ENCODE measurements at regions not wholly inside any gene's neighbourhood (a gene's known extent, or its start where the extent isn't known, plus 50 kb on each side); places are given as distances from the start of the nearest gene placed in this dataset.
"Not testable (repeated sequence)": the region's sequence is repeated elsewhere in the genome, so short reads cannot be mapped to it uniquely, and the experiment has no call there.

DNA sequence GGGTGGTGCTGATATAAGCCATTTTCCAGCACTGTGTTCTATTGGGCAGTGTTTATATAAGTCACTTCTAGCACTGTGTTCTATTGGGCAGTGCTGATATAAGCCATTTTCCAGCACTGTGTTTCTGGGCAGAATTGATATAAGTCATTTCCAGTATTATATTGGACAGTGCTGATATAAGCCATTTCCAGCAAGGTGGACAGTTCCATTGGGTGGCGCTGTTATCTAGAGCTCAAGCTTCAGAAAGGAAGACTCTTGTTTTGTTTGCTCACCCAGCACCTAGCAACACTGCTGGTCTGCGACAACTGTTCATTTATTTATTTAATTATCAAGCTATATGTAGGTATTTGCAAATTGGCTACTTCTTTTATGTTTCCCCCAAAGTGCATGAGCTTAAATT lies 690.3 kb downstream of the AACS start:
- DNase-seq (ENCODE audit: low read depth): no peak

DNA sequence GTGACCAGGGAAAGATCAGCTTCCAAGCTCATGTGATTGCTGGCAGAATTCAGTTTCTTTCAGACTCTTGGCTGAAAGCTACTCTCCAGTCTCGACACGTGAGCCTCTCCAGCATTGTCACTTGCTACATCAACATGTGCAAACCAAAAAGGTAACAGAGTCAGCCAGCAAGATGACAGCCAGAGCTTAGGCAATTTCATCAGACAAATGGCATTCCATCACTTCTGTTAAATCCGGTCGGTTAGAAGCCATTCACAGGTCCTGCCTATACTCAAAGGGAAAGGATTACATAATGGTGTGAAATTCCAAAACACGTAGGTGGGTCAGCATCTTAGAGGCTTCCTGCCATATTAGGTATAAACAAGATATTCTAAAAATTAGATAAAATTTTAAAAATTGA lies 700.9 kb downstream of the AACS start:
- DNase-seq (ENCODE audit: low read depth): no peak

DNA sequence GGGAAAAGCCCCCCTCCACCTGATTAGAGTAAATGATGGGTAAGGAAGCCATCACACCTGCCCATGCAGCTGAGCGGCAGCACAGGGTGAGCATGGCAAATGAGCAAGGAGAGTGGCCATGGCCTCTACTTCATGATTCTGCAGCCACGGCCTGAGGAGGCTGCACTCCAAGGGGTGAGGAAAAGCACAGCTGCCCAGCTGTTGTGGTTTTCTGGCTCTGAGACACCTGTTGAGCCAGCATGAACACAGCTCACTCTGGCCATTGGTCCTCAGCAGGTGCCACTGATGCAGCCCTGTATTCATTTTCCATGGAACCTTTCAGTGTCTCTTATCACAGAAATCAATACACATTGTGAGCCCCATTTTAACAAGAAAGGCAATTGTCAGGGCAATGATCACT lies 707.2 kb downstream of the AACS start:
- DNase-seq (ENCODE audit: low read depth): no peak

DNA sequence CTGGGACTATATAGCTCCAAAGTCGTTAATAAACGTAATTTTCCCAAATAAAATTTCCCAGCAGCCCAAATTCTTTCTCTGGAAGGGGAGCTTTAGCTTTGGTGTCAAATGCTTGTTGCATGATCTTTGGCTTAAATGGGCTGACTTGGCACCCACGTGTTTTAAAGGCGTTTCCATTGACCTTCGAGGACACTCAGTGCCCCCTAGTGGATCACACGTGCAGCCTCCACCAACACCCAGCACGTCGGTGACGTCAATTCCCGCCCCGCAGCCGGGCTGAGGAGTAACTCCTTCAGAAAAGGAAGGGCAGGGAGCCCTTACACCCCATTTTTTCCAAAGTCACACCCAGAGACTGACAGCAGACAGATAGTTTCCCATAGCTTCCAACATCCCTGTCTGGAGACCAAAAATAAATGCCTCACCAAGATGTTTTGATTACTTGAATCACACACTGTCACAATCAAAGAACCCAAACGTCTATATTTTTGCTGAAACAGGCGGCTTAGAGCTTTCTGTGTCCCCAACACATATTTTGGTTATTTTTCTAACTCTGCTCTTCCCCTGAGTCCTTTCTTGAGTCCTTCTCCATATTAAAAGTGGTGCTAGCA lies 707.9 kb downstream of the AACS start:
- DNase-seq (ENCODE audit: low read depth): peak; percentile 59

DNA sequence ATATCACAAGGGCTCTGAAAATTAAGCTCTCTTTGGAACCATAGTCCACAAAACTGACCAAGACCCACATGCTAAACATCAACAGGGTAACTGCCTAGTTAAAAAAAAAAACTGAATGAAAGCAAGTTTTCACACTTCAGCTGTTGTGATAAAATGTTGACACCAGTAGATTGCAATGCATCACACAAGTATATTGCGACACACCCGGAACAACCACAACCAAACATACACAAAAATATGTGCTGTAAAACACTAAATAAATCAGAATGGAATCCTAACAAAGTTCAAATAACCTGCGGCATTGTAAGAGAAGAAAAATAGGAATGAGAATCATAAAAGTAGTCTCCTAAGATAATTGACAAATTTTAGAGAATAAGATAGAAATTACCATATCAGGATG lies 710.3 kb downstream of the AACS start:
- no peak for DNase-seq (ENCODE audit: low read depth)

DNA sequence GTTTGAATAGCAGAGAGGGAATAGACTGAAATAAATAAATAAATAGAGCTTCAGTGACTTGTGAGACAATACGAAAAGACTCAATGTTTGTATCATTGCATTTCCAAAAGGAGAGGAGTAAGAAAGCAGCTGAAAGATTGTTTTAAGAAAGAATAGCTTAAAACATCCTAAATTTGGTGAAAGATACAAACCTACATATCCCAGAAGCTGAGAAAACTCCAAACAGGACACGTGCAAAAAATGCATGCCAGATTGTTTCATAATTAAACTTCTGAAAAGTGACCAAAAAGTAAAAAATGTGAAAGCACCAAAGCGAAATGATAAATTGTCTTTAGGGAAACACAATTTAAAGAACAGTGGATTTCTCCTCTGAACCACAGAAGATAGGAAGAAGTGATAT lies 711.0 kb downstream of the AACS start:
- no peak for DNase-seq (ENCODE audit: low read depth)

DNA sequence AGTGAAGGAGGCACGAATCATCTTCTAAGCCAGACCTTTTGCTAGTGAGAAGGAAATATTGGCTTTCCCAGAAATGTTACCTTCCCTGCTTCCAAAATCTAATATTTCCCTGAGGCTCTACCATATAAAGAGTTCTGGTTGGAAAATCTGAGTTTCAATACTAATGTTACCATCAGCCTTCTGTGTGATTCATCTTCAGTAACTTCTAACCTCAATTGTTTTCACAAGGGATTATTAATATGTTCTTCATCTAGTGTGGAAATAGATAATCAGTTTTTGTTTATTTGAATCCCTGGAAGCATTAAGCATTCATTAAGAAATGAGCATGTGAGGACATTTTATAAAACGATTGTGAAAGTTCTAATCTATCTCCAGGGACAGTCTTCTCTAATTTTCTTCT lies 720.9 kb downstream of the AACS start:
- DNase-seq (ENCODE audit: low read depth): no peak

DNA sequence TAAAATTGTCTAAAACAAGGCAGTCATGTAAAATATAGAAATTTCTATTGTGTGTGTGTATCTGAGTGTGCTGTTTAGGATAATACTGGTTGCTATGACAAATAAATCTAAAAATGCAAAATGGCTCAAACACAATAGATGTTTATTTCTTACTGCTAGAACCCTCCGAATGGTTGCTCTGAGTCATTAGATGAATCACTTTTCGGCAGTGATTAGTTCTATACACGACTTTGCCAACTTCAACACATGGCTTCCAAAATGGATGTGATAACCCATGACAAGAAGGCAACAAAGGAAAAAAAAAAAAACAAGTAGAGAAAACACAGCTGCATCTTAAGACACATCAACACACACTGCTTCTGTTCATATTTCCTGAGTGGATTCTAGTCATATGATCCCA lies 729.2 kb downstream of the AACS start:
- DNase-seq (ENCODE audit: low read depth): peak; percentile 41

DNA sequence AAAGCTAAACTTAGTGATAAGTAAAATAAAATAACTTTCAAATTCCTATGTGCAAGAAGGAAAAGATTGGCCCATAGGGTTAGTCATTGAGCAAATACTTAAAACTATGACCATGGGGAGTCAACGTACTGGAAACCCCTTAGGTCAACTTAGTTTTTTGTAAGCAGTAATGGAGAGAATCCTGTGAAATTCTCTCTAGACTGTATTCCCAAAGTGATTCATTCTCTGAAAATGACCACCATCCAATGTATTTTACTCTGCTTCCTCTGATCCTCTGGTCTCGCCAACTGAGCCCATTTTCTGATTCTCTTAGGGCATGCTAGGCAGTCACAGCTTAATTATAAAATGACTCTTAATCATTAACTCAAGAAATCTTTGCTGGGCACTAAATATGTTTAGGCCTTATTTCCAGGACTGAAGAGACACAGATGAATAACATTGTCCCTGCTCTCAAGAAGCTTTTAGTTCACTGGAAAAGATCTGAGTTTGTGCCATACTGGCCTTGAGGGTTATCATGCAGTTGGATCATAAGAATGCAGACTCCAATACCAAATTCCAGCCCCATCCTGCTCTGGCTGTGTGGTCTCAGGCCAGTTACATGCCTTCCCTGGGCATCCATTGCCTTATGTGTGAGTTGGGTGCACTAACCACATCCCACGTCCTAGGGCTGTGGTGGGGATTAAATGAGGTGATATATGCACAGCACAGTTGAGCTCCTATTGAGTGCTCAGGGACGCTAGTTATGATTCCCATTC lies 732.4 kb downstream of the AACS start:
- no peak for DNase-seq (ENCODE audit: low read depth)

DNA sequence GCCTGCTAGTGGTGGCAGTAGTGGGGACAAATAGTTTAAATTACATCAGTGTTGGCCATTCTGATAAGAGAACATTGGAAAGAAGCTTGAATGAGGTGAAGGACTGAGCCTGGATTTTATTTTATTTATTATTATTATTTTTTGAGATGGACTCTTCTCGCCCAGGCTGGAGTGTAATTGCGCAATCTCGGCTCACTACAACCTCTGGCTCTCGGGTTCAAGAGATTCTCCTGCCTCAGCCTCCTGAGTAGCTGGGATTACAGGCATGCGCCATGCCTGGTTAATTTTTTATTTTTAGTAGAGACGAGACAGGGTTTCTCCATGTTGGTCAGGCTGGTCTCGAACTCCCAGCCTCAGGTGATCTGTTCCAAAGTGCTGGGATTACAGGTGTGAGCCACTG lies 739.4 kb downstream of the AACS start:
- DNase-seq (ENCODE audit: low read depth): no peak

DNA sequence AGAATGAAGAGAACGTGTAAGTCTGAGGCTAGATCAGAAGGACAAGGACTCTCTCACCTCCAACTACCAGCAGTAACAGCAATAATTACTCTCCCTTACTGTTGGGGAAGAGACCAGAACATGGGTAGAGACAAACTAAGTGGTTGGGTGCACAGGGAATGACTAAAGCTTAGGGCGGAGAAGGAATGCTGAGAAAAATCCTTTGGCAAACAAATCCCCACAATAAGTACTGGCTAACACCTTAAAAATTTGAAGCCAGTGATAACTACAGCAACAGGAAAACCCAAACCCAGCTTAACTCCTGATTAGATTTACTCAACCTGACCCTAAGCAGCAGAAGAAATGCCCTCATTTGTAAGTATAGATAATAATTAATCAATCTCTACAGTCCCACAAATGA lies 759.0 kb downstream of the AACS start:
- DNase-seq (ENCODE audit: low read depth): no peak

DNA sequence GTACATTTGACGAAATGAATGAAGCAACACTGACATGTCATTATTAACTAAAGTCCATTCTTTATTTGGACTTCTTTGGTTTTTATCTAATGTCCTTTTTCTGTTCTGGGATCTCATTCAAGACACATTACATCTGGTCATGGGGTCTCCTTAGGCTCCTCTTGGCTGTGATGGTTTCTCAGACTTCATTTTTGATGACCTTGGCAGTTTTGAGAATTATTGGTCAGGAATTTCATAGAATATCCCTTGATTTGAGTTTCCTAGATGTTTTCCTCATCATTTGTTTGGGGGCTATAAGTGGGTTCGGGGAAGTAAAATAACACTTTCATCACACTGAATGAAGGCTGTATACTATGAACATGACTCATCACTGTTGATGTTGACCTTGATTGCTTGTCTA lies 770.6 kb downstream of the AACS start:
- no peak for DNase-seq (ENCODE audit: low read depth)

DNA sequence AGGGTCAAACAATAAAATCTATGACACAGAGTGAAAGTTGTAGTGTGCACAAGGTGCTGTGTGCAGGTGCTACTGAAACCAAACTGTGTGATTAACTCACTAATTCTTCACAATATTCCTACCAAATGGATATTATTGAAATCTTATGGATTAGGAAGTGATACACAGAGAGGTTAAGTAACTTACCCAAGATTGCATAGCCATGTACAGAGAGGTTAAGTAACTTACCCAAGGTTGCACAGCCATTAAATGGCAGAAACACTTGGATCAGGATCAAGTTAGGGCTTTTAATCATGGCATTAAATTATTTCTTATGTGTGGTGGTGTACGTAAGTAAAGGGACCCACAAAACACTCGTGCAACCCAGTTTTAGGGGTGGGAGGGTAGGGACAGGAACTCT lies 771.4 kb downstream of the AACS start:
- DNase-seq (ENCODE audit: low read depth): no peak

DNA sequence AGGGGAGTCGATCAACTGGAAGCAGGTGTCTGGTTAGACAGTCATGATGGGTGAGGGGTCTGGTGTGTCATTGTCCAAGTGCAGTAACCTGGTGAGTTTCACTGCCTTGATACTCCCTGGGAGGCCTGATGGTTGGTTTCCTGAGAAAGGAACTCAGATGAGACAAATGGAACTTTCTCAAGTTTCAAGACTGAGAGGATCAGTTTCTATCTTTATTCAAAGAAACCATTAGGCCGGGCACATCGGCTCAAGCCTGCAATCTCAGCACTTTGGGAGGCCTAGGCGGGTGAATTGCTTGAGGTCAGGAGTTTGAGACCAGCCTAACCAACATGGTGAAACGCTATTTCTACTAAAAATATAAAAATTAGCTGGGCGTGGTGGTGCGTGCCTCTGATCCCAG lies 776.1 kb downstream of the AACS start:
- no peak for DNase-seq (ENCODE audit: low read depth)

DNA sequence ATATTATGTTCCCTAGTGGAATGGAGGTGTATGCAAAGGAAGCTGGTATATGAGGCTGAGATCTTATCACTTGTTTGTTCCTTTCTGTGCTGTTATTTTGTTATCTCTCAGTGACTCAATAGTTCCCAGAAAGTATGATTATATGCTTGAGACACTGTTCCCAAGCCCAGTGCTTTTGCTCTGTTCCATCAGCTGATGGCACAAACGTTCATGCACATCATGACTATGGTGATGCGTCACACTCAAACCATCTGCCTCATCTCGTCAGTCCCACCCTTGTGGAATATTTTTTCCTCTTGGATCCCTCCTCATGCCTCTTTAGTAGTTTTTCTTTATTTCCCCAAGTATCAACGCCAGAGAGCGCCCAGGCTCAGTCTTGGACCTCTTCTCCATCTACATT lies 786.9 kb downstream of the AACS start:
- DNase-seq (ENCODE audit: low read depth): no peak

DNA sequence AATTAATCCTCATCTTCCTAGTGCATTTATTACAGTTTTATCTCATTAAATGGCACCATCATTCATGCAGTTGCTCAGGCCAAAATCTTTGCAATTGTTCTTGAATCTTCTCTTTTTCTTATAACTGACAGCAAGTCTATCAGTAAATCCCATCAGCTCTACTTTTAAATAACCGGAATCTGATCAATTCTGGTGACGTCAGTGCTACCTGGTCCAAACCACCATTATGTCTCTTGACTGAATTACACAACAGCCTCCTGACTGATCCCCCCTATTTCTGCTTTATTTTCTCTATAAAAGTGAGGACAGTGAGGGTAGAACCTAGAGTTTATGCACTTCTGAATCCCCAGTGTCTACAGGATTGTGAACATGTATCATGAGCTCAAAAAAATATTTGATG lies 787.4 kb downstream of the AACS start:
- DNase-seq (ENCODE audit: low read depth): no peak

DNA sequence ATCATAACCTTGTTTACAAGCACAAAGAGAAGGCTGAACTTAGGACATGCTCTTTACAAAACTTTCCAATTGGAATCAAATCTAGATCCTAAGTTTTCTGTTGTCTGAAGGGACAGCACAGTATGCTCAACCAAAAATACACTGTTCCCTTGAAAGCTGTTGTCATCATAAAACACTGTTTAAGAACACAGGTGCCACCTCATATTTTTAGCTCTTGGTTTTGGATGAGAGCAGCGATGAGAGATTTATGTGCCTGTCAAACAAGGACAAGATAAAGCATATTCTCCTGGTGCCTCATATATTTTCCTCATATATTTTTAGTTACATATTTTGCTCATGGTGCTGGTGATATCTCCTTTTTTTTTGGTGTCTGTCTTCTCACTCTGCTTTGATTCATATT lies 788.4 kb downstream of the AACS start:
- no peak for DNase-seq (ENCODE audit: low read depth)

DNA sequence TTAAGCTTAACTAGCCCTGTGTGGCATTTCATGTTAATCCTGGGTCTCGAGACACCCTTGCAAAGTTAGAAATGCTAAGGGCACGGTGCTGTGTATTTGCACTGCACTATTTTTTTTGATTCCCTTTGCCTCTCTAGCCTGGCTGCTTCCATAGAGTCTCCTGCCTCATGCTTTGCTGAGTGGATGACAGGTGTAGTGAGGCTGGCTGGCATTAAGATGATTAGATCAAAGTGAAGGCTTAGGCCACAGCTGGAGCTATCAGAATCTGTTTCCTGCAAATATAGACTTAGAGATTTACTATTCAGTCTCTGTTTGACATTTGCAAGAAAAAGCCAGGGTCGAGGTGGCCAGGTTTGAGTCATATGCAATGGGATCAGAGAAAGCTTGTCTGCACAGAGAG lies 791.1 kb downstream of the AACS start:
- DNase-seq (ENCODE audit: low read depth): no peak

DNA sequence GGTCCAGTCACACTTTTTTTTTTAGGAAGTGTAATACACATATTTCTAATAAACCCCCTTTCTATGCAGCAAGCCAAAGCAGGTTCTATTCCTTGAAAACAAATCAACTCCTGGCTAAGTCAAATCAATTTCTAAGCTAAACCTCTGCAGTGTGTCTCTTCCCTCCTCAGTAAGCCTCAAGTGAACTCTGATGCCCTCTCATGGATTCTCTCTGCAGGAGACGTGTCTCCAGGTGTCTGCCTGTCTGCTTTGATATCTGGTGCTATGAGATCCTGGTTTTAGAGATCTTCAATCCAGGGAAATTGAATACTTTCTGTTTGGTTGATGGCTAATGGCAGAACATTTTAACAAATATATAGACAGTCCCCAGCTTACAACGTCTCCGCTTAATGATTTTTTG lies 791.7 kb downstream of the AACS start:
- DNase-seq (ENCODE audit: low read depth): no peak

DNA sequence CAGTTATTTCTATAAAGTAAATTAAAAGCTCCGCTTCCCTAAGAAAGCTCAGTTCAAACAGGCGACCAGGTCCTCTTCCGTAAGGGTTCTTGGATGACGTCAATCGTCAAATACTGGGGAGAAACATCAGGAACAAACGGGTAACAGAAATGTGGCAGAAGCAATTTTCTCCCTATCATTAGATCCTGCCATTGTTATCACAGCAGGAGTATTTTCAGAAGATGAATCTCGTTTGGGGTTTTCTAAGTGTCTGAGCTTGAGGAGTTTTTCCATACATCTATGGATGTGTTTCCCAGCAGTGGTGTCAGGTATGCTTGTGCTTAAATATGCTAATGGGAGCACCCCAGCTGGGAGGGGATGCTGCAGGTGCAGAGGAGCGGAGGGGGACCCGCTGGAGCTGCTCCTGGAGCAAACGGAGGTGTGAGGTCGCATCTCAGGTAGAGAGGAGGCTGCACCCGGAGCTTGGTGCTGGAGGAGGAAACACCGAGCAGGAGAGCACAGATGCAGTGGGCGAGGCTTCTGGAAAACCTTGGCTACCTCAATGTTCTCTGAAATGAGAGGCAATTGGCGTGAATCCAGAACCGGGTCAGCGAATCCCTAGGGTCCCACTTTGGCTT lies 795.5 kb downstream of the AACS start:
- no peak for DNase-seq (ENCODE audit: low read depth)

DNA sequence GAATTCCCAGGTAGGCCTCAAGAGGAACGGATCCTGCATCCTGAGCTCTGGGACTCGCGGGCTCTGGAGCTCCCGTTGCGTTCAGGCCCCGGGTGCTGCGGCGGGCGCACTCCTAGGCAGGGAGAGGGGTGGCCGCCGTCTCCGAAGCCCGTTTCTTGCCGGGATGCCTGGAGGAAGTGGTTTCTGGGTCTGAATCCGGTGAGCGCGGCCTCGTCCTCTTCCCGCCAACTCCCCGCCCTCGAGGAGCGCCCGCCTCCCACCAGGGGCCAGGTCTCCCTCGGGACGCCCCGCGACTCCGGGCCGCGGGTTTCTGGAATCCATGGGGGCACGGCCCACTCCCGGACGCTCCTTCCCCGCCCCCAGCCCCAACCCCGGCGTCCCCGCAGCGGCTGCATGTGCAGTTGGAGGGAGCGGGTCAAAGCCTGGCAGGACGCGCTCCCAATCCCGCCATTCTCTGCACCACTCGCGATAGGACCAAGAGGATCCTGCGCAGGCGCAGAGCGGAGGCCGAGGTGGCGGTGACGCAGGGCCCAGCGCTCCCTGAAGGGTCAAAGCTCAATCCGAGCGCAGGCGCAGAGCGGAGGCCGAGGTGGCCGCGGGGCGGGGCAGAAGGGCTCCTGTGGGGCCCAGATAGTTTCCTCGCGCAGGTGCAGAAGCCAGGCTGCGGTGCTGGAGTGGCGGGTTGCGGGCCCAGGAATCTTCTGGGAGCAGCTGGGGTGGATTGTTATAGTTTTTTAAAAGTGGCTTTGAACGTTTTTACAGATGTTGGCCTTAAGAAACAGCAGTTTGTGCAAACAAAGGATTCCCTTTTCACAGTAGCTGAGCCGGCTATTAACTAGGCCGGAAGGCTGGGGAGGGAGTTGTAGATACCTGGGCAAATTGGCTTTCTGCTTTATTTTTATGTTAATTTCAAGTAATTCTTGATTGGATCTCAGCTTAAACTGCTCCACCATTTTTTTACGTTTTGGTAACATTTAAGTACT lies 796.4 kb downstream of the AACS start:
- no peak for DNase-seq (ENCODE audit: low read depth)

DNA sequence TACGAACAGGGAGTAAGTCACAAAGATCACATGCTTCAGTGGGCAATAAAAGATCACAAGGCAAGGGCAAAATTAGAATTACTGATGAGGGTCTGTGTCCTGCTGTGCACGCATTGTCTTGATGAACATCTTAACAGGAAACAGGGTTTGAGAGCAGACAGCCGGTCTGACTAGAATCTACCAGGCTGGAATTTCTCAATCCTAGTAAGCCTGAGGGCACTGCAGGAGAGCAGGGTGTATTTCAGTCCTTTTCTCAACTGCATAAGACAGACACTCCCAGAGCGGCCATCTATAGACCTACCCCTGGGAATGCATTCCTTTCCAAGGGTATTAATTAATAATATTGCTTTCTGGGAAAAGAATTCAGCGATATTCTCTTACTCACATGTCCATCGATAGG lies 800.0 kb downstream of the AACS start:
- DNase-seq (ENCODE audit: low read depth): not testable (repeated sequence)

Data from HT1080 (cell line).